H1 (cell line): ENCODE measurements at regions not wholly inside any gene's neighbourhood (a gene's known extent, or its start where the extent isn't known, plus 50 kb on each side); places are given as distances from the start of the nearest gene placed in this dataset.

ENCODE experiments used
- CTCF ChIA-PET: fragments of 300-600 bp; sonication (Branson Sonifier 250); formaldehyde crosslinking; loops from one replicate; lab custom pipeline; 2021; ENCODE audit not compliant: partially characterized antibody; lab: Charles Lee
- POLR2A ChIA-PET: fragments of 300-600 bp; sonication (Branson Sonifier 250); formaldehyde crosslinking; loops from one replicate; lab custom pipeline; 2021; ENCODE audit warnings: inconsistent platforms; ENCODE audit not compliant: partially characterized antibody; lab: Charles Lee
- DNase-seq, 2 experiments: peaks; one replicate each; pipeline versions ENCODE4 v3.0.0 to v3.0.0-alpha.2; 2010 to 2022; ENCODE audit warnings: low spot score in 2 of 2, low read depth in 1 of 2, mixed read lengths in 1 of 2
- FAIRE-seq: peaks from 2 replicates; lab custom pipeline; 2011; peaks lifted over from hg19 to GRCh38; lab: Jason Lieb, UNC
- H2AFZ ChIP-seq: 2 replicates; pipeline ENCODE4 v1.8.1; 2012; ENCODE audit warnings: low read length, inconsistent platforms
- H2AK5ac ChIP-seq: 2 replicates; pipeline ENCODE4 v1.6.1; 2013; ENCODE audit warnings: low read depth, low read length
- H2BK120ac ChIP-seq: replicated peaks from 2 replicates; pipeline ENCODE3; 2013; ENCODE audit warnings: low read depth, low read length, inconsistent platforms
- H2BK12ac ChIP-seq: 2 replicates; pipeline ENCODE4 v1.6.1; 2013; ENCODE audit warnings: low read depth, low read length
- H2BK15ac ChIP-seq: 2 replicates; pipeline ENCODE4 v1.6.1; 2013; ENCODE audit warnings: low read length
- H2BK20ac ChIP-seq: 2 replicates; pipeline ENCODE4 v1.6.1; 2013; ENCODE audit warnings: low read length
- H2BK5ac ChIP-seq: 2 replicates; pipeline ENCODE4 v1.6.1; 2013; ENCODE audit warnings: low read depth, low read length
- H3K14ac ChIP-seq: 2 replicates; pipeline ENCODE4 v1.6.1; 2013; ENCODE audit warnings: inconsistent platforms; ENCODE audit not compliant: insufficient read length
- H3K18ac ChIP-seq: 2 replicates; pipeline ENCODE4 v1.6.1; 2013; ENCODE audit warnings: low read length; ENCODE audit errors: extremely low read depth
- H3K23ac ChIP-seq: 2 replicates; pipeline ENCODE4 v1.6.1; 2013; ENCODE audit warnings: inconsistent platforms; ENCODE audit not compliant: insufficient read length
- H3K23me2 ChIP-seq: 2 replicates; pipeline ENCODE4 v1.6.1; 2013; ENCODE audit warnings: low read depth, low read length
- H3K27ac ChIP-seq: 2 replicates; pipeline ENCODE4 v1.6.1; 2011; ENCODE audit warnings: low read depth, low read length, inconsistent platforms
- H3K27me3 ChIP-seq, 4 experiments: replicated peaks in 1 of 4; 1 replicate in 1 of 4; 2 replicates in 3 of 4; pipeline versions ENCODE4 v1.6.1 to v1.8.1; 2011 to 2013; ENCODE audit warnings: low read length in 3 of 4, mild to moderate bottlenecking in 3 of 4, inconsistent platforms in 2 of 4, mixed read lengths in 2 of 4, moderate library complexity in 1 of 4; ENCODE audit not compliant: control insufficient read depth in 3 of 4, insufficient read depth in 3 of 4; ENCODE audit errors: extremely low read depth in 1 of 4
- H3K36me3 ChIP-seq, 4 experiments: 2 replicates each; pipeline versions ENCODE4 v1.6.1 to v1.8.1; 2011 to 2013; ENCODE audit warnings: mild to moderate bottlenecking in 4 of 4, low read length in 3 of 4, moderate library complexity in 2 of 4, control low read depth in 1 of 4, inconsistent platforms in 1 of 4; ENCODE audit not compliant: insufficient read depth in 4 of 4, control insufficient read depth in 2 of 4
- H3K4ac ChIP-seq: replicated peaks from 2 replicates; pipeline ENCODE3; 2013; ENCODE audit warnings: low read length, low read depth, mixed read lengths, inconsistent platforms; ENCODE audit not compliant: insufficient read length
- H3K4me1 ChIP-seq, 4 experiments: replicated peaks in 1 of 4; 1 replicate in 1 of 4; 2 replicates in 3 of 4; pipeline versions ENCODE4 v1.6.1 to v1.8.1; 2011 to 2013; ENCODE audit warnings: low read length in 3 of 4, inconsistent platforms in 2 of 4, mixed read lengths in 1 of 4; ENCODE audit not compliant: insufficient read depth in 4 of 4, control insufficient read depth in 3 of 4
- H3K4me2 ChIP-seq, 2 experiments: 2 replicates each; pipeline versions ENCODE4 v1.6.1 to v1.8.1; 2011 to 2013; ENCODE audit warnings: low read depth in 2 of 2, low read length in 2 of 2, control low read depth in 1 of 2, inconsistent platforms in 1 of 2, mild to moderate bottlenecking in 1 of 2; ENCODE audit not compliant: insufficient read depth in 1 of 2
- H3K4me3 ChIP-seq, 4 experiments: fragments of 200-600, 300-600 bp in 1 of 4; sonication (generic), shearing (Covaris generic), sonication (Bioruptor Twin) in 1 of 4; 2 replicates each; pipeline versions ENCODE4 v1.5.1 to v1.8.1; 2011 to 2016; ENCODE audit warnings: low read length in 4 of 4, low read depth in 3 of 4, control low read depth in 2 of 4, inconsistent platforms in 2 of 4, mild to moderate bottlenecking in 2 of 4, mixed read lengths in 1 of 4, moderate library complexity in 1 of 4; ENCODE audit not compliant: insufficient read depth in 2 of 4; ENCODE audit errors: extremely low read depth in 1 of 4
- H3K56ac ChIP-seq: replicated peaks from 2 replicates; pipeline ENCODE3; 2013; ENCODE audit warnings: low read depth, mild to moderate bottlenecking, mixed read lengths, low read length, inconsistent platforms; ENCODE audit not compliant: insufficient read length
- H3K79me1 ChIP-seq: 2 replicates; pipeline ENCODE4 v1.6.1; 2013; ENCODE audit warnings: low read depth, low read length, control low read depth
- H3K79me2 ChIP-seq, 2 experiments: 2 replicates each; pipeline versions ENCODE4 v1.6.1 to v1.8.1; 2012 to 2013; ENCODE audit warnings: low read length in 2 of 2, mild to moderate bottlenecking in 2 of 2, inconsistent platforms in 1 of 2; ENCODE audit not compliant: insufficient read depth in 2 of 2, control insufficient read depth in 1 of 2
- H3K9ac ChIP-seq, 4 experiments: replicated peaks in 1 of 4; 1 replicate in 1 of 4; 2 replicates in 3 of 4; pipeline versions ENCODE4 v1.6.1 to v1.8.1; 2011 to 2013; ENCODE audit warnings: low read depth in 3 of 4, low read length in 3 of 4, control low read depth in 2 of 4, mild to moderate bottlenecking in 2 of 4, moderate library complexity in 2 of 4, inconsistent platforms in 1 of 4; ENCODE audit errors: extremely low read depth in 1 of 4
- H3K9me3 ChIP-seq, 2 experiments: 2 replicates each; pipeline versions ENCODE4 v1.6.1 to v1.8.1; 2012 to 2013; ENCODE audit warnings: mild to moderate bottlenecking in 2 of 2, moderate library complexity in 2 of 2, control low read depth in 1 of 2, inconsistent platforms in 1 of 2, low read depth in 1 of 2, low read length in 1 of 2, mixed read lengths in 1 of 2; ENCODE audit not compliant: insufficient read depth in 2 of 2
- H4K20me1 ChIP-seq, 2 experiments: replicated peaks in 1 of 2; 2 replicates each; pipeline versions ENCODE3 to v1.8.1; 2011 to 2013; ENCODE audit warnings: inconsistent platforms in 2 of 2, low read length in 2 of 2, mild to moderate bottlenecking in 1 of 2; ENCODE audit not compliant: insufficient read depth in 2 of 2, control insufficient read depth in 1 of 2
- H4K5ac ChIP-seq: 2 replicates; pipeline ENCODE4 v1.6.1; 2013; ENCODE audit warnings: low read length, low read depth, mixed read lengths, inconsistent platforms; ENCODE audit not compliant: insufficient read length
- H4K8ac ChIP-seq: 2 replicates; pipeline ENCODE4 v1.8.0; 2013; ENCODE audit warnings: mild to moderate bottlenecking, moderate library complexity, low read length, inconsistent platforms; ENCODE audit not compliant: insufficient read depth; ENCODE audit errors: extremely low read depth
- H4K91ac ChIP-seq: replicated peaks from 2 replicates; pipeline ENCODE3; 2013; ENCODE audit warnings: low read length, mixed read lengths, inconsistent platforms; ENCODE audit not compliant: insufficient read length
- RAD21 ChIP-seq, 2 experiments: IDR thresholded peaks in 1 of 2; conservative IDR thresholded peaks in 1 of 2; 2 replicates each; pipeline ENCODE4 v1.6.1; 2011; ENCODE audit warnings: low read depth in 2 of 2, low read length in 2 of 2, improper control_type of control experiment in 1 of 2, inconsistent platforms in 1 of 2, mild to moderate bottlenecking in 1 of 2, moderate library complexity in 1 of 2
- SIRT6 ChIP-seq: IDR thresholded peaks from one replicate; pipeline ENCODE4 v1.7.1; 2012; ENCODE audit warnings: low read length, inconsistent platforms
- SUZ12 ChIP-seq: fragments of 200-600 bp; sonication (generic); IDR thresholded peaks from 2 replicates; pipeline ENCODE4 v1.6.1; 2012; ENCODE audit warnings: mild to moderate bottlenecking, inconsistent platforms, low read length, moderate library complexity, mixed read lengths
- WGBS, 2 experiments: shearing (Covaris generic) in 1 of 2; methylation state at CpG; one replicate each; pipeline versions ENCODE4 v1.1.6 to v1.1.7; 2013 to 2015; ENCODE audit warnings: low lambda C conversion rate in 2 of 2, mixed read lengths in 2 of 2, inconsistent platforms in 1 of 2, low coverage in 1 of 2, missing lambda C conversion rate in 1 of 2; ENCODE audit not compliant: insufficient replicate concordance in 2 of 2, insufficient coverage in 1 of 2, insufficient read length in 1 of 2; ENCODE audit errors: extremely low coverage in 1 of 2, missing lambda C conversion rate in 1 of 2; 5-methylcytosine and 5-hydroxymethylcytosine counted together
- TF ChIP-seq, protein P1 (sequence below), 3 experiments: IDR thresholded peaks; 1 replicate in 2 of 3; 2 replicates in 1 of 3; pipeline versions ENCODE4 v1.5.1 to v1.6.1; 2011; ENCODE audit warnings: low read length in 3 of 3, mild to moderate bottlenecking in 3 of 3, inconsistent platforms in 2 of 3, low read depth in 1 of 3, moderate library complexity in 1 of 3; ENCODE audit not compliant: insufficient read depth in 1 of 3; ENCODE audit errors: control extremely low read depth in 1 of 3
- TF ChIP-seq, protein P2 (sequence below): IDR thresholded peaks from 2 replicates; pipeline ENCODE4 v1.6.1; 2011; ENCODE audit warnings: low read length, improper control_type of control experiment

DNA sequence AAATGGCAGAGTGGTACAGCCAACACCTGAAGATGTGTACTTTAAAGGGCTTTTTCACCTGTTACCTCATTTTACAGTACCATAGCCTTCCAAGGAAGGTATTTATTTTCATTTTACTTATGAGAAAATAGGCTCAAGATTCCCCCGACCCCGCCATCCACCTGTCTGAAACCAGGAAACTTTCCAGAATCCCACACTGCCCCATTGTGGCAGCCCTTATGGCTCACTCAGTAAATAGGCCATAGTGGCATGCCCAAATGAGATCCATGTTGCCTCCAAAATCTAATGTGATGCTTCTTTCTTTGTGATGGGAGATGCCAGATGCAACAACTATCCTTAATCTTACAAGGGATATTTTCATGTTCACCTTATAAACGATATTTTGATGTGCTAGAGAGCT, 97.8 kb downstream of the EBNA1BP2 start:
- no peak overlapping the region for H3K23ac ChIP-seq
- DNase-seq, result peak in 1 of 2 experiments; percentile 44

More for the DNA sequence above, 97.8 kb downstream of the EBNA1BP2 start:
- no peak overlapping the region for H3K9ac ChIP-seq
- no peak overlapping the region for H3K18ac ChIP-seq
- no peaks in the 10 kb centered on the region for H4K20me1 ChIP-seq
- no peaks in the 10 kb centered on the region for H3K23me2 ChIP-seq
- H4K91ac ChIP-seq, result no peak overlapping the region
- H2BK20ac ChIP-seq, result no peak overlapping the region; the same call in 1 of the 2 replicates
- no peaks in the 10 kb centered on the region for H3K36me3 ChIP-seq
- no peak overlapping the region for H3K14ac ChIP-seq
- no peaks in the 10 kb centered on the region for H3K79me2 ChIP-seq
- no peak overlapping the region for H2AFZ ChIP-seq
- ChIA-PET POLR2A (interaction anchor here (0.7 to 2.6 kb wide), 12 partner anchors 12 to 295 kb away, joined by 3 to 13 read pairs (median 4); no protein-coding TSS in a partner anchor), CTCF (interaction anchor here (0.7 to 12.1 kb wide), 82 partner anchors 8 to 341 kb away, joined by 3 to 353 read pairs (median 6); partner anchors contain the start of genes C1orf50, P3H1, TMEM269 and ZNF691)
- H3K56ac ChIP-seq, result no peak overlapping the region
- no peak for FAIRE-seq
- no peak overlapping the region for H2BK5ac ChIP-seq
- H3K4me3 ChIP-seq, result no peak overlapping the region
- H4K5ac ChIP-seq, result no peak overlapping the region
- no peaks in the 10 kb centered on the region for H3K27me3 ChIP-seq
- no peak overlapping the region for H2BK15ac ChIP-seq
- H3K4me1 ChIP-seq, result peaks cover 0 to 12% (median 8%) of the 10 kb centered on the region in 4 experiments; a peak in 5 of 7 replicates
- H3K79me1 ChIP-seq, result no peaks in the 10 kb centered on the region
- TF ChIP-seq RAD21 (IDR thresholded peaks at IDR 0.05 in 1 of 2, conservative IDR thresholded peaks at IDR 0.05 in 1 of 2; ENCODE audit: low read depth in 2 of 2, low read length in 2 of 2), result peak; percentile 47 to 67
- TF ChIP-seq, protein P1, sequence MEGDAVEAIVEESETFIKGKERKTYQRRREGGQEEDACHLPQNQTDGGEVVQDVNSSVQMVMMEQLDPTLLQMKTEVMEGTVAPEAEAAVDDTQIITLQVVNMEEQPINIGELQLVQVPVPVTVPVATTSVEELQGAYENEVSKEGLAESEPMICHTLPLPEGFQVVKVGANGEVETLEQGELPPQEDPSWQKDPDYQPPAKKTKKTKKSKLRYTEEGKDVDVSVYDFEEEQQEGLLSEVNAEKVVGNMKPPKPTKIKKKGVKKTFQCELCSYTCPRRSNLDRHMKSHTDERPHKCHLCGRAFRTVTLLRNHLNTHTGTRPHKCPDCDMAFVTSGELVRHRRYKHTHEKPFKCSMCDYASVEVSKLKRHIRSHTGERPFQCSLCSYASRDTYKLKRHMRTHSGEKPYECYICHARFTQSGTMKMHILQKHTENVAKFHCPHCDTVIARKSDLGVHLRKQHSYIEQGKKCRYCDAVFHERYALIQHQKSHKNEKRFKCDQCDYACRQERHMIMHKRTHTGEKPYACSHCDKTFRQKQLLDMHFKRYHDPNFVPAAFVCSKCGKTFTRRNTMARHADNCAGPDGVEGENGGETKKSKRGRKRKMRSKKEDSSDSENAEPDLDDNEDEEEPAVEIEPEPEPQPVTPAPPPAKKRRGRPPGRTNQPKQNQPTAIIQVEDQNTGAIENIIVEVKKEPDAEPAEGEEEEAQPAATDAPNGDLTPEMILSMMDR (IDR thresholded peaks at IDR 0.05; ENCODE audit: control extremely low read depth in 1 of 3, insufficient read depth in 1 of 3, low read depth in 1 of 3, low read length in 3 of 3), result peak; percentile 6 to 44 (median 41)
- TF ChIP-seq, protein P2, sequence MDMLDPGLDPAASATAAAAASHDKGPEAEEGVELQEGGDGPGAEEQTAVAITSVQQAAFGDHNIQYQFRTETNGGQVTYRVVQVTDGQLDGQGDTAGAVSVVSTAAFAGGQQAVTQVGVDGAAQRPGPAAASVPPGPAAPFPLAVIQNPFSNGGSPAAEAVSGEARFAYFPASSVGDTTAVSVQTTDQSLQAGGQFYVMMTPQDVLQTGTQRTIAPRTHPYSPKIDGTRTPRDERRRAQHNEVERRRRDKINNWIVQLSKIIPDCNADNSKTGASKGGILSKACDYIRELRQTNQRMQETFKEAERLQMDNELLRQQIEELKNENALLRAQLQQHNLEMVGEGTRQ, result no peak
- TF ChIP-seq SUZ12, result no peak
- TF ChIP-seq SIRT6, result no peak
- no peak overlapping the region for H3K4me2 ChIP-seq
- no peak overlapping the region for H2BK12ac ChIP-seq
- no peak overlapping the region for H2AK5ac ChIP-seq
- H3K9me3 ChIP-seq, result no peaks in the 10 kb centered on the region
- no peak overlapping the region for H3K27ac ChIP-seq
- no peak overlapping the region for H2BK120ac ChIP-seq
- H3K4ac ChIP-seq, result no peak overlapping the region
- 87% methylated on average over 3 of the region's 3 CpGs; no CpG with 5 or more reads in 1 of the 2 experiments for WGBS, 2 experiments
- H4K8ac ChIP-seq, result no peak overlapping the region
